ENCODE measurements at regions not wholly inside any gene's neighbourhood (a gene's known extent, or its start where the extent isn't known, plus 50 kb on each side); places are given as distances from the start of the nearest gene placed in this dataset.

DNA sequence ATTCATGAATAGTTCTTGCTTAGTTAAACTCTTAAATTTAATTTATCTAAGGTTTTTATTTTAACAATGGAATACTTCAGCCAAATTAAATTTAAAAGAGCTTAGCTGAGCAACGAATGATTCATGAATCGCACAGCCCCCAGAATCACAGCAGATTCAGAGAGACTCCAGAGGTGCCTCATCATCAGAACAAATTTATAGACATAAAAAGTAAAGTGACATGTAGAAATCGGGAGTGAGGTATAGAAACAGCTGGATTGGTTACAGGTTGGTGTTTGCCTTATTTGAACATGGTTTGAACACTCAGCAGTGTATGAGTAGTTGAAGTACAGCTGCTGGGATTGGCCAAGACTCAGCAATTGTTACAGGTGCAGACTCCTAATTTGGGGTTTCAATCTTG is 132.7 kb upstream of the MAP3K4 start:
- H3K4me3 ChIP-seq, result no peak overlapping the region
- no peak for DNase-seq (ENCODE audit: low spot score in 2 of 2)
- TF ChIP-seq, protein P1, sequence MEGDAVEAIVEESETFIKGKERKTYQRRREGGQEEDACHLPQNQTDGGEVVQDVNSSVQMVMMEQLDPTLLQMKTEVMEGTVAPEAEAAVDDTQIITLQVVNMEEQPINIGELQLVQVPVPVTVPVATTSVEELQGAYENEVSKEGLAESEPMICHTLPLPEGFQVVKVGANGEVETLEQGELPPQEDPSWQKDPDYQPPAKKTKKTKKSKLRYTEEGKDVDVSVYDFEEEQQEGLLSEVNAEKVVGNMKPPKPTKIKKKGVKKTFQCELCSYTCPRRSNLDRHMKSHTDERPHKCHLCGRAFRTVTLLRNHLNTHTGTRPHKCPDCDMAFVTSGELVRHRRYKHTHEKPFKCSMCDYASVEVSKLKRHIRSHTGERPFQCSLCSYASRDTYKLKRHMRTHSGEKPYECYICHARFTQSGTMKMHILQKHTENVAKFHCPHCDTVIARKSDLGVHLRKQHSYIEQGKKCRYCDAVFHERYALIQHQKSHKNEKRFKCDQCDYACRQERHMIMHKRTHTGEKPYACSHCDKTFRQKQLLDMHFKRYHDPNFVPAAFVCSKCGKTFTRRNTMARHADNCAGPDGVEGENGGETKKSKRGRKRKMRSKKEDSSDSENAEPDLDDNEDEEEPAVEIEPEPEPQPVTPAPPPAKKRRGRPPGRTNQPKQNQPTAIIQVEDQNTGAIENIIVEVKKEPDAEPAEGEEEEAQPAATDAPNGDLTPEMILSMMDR (IDR thresholded peaks at IDR 0.05), result no peak
- TF ChIP-seq POLR2A (IDR thresholded peaks at IDR 0.05) (no peak), EP300 (IDR thresholded peaks at IDR 0.05) (no peak)
- H3K9me3 ChIP-seq, result no peaks in the 10 kb centered on the region
- no peaks in the 10 kb centered on the region for H3K27me3 ChIP-seq
- H3K27ac ChIP-seq, result no peak overlapping the region
- 84 to 91% methylated on average over 3 of the region's 3 CpGs for WGBS, 2 donors
- no peaks in the 10 kb centered on the region for H3K4me1 ChIP-seq
- H3K36me3 ChIP-seq, result no peaks in the 10 kb centered on the region

DNA sequence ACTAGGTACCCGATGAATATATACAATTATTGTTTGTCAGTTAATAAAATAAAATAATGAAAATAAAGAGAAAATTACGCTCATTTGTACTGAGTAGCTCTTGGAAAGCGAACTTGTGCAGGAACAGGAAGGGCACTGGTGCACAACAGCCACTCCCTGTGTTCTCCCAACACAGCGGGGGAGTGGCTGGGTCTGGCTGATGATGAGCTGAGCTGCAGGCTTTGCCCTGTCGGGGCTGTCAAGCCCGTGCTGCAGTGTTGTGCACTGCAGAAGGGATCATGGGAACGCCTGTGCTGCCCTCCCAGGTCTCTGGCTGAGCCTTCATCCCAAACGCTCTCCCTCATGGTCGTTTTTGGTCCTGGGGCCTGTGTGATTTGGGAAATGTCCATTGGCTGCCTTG is 131.7 kb upstream of the MAP3K4 start:
- TF ChIP-seq, protein P1 (IDR thresholded peaks at IDR 0.05), result no peak
- TF ChIP-seq POLR2A (IDR thresholded peaks at IDR 0.05), result no peak
- TF ChIP-seq EP300 (IDR thresholded peaks at IDR 0.05), result no peak
- Histone ChIP-seq H3K4me3 (no peak overlapping the region), H3K36me3 (no peaks in the 10 kb centered on the region), H3K27me3 (no peaks in the 10 kb centered on the region), H3K9me3 (no peaks in the 10 kb centered on the region), H3K27ac (no peak overlapping the region), H3K4me1 (no peaks in the 10 kb centered on the region)
- DNase-seq (ENCODE audit: low spot score in 2 of 2), result no peak
- WGBS, 2 donors, result 69 to 72% methylated on average over 9 of the region's 9 CpGs

DNA sequence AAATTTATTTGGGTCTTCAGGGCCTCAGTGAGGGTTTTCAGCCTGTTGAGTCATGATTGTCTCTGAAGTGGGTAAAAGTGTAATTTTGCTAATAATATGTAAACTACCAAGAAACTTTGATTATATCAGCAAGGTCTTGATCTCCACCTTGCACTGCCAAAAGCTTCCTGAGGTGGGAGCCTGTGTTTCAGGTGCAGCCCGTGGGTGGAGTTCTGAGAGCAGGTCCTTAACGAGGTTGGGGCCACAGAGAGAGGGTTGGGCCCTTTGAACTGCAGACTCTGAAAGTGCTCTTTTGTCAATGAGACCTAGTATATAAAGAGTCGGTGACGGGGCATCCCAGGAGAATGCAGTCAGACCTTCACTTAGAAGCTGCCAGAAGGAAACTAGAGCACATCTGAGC is 129.7 kb upstream of the MAP3K4 start:
- H3K27me3 ChIP-seq, result no peaks in the 10 kb centered on the region
- no peaks in the 10 kb centered on the region for H3K36me3 ChIP-seq
- H3K4me1 ChIP-seq, result no peaks in the 10 kb centered on the region
- no peak for DNase-seq (ENCODE audit: low spot score in 2 of 2)
- TF ChIP-seq EP300 (IDR thresholded peaks at IDR 0.05) (no peak), POLR2A (IDR thresholded peaks at IDR 0.05) (no peak)
- TF ChIP-seq, protein P1 (IDR thresholded peaks at IDR 0.05), result no peak
- no peak overlapping the region for H3K4me3 ChIP-seq
- WGBS, 2 donors, result 51 to 52% methylated on average over 4 of the region's 4 CpGs
- no peak overlapping the region for H3K27ac ChIP-seq
- peaks cover 0 to 9% (median 0%) of the 10 kb centered on the region in 4 donors for H3K9me3 ChIP-seq

DNA sequence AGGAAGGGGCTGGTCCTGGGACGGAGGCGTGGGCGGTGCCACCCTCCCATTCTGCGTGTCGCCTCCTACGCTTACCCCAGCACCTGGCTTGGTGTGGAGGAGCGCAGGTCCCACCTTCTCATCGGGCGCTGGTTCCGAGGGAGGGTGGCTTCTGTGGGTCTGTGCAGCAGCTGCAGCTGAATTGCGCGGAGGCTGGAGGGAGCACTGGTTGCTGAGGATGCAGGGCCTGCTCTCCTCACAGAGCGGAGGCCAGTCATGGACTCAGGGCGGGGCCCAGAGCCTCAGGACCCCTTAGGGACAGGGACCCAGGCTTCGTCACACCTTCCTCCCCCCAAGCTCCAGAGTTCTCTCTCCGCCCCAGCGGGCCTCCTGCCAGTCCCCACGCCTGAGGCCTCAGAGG is 127.8 kb upstream of the MAP3K4 start:
- H3K27ac ChIP-seq, result no peak overlapping the region
- H3K4me3 ChIP-seq, result no peak overlapping the region
- TF ChIP-seq EP300 (IDR thresholded peaks at IDR 0.05) (no peak), POLR2A (IDR thresholded peaks at IDR 0.05) (no peak)
- TF ChIP-seq, protein P1 (IDR thresholded peaks at IDR 0.05), result no peak
- H3K27me3 ChIP-seq, result no peaks in the 10 kb centered on the region
- no peaks in the 10 kb centered on the region for H3K36me3 ChIP-seq
- H3K9me3 ChIP-seq, result peaks cover 0 to 12% (median 0%) of the 10 kb centered on the region in 4 donors
- no peaks in the 10 kb centered on the region for H3K4me1 ChIP-seq
- no peak for DNase-seq (ENCODE audit: low spot score in 2 of 2)
- 96% methylated on average over 18 of the region's 18 CpGs for WGBS, 2 donors

DNA sequence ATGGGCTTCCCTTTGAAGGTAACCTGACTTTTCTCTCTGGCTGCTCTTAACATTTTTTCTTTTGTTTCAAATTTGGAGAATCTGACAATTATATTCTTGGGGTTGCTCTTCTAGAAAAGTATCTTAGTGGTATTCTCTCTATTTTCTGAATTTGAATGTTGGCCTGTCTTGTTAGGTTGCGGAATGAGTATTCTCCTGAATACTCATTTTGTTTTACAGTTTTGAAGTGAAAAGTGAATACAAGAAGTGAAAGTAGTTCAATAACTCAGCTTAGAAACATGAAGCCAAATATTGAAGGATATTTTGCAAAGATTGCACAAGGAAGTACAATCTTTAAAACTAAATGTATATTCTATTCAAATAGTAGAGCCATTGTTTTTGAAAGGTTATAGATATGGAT is 120.2 kb upstream of the MAP3K4 start:
- H3K4me3 ChIP-seq, result no peak overlapping the region
- H3K27ac ChIP-seq, result no peak overlapping the region
- H3K9me3 ChIP-seq, result peaks cover 0 to 7% (median 0%) of the 10 kb centered on the region in 4 donors
- no peaks in the 10 kb centered on the region for H3K27me3 ChIP-seq
- TF ChIP-seq, protein P1 (IDR thresholded peaks at IDR 0.05), result no peak
- DNase-seq (ENCODE audit: low spot score in 2 of 2), result no peak
- WGBS, 2 donors, result 91 to 98% methylated on average over 1 of the region's 1 CpG
- H3K36me3 ChIP-seq, result no peaks in the 10 kb centered on the region
- no peaks in the 10 kb centered on the region for H3K4me1 ChIP-seq
